GM10266 (cell line): ENCODE measurements at regions not wholly inside any gene's neighbourhood (a gene's known extent, or its start where the extent isn't known, plus 50 kb on each side); places are given as distances from the start of the nearest gene placed in this dataset.
A peak's percentile ranks its signal among the peaks of the same experiment; 100 is the strongest.

ENCODE experiments used
- DNase-seq: peaks from one replicate; pipeline ENCODE4 v3.0.0; 2012; ENCODE audit errors: extremely low spot score
- CTCF ChIP-seq: IDR thresholded peaks from 2 replicates; pipeline ENCODE4 v1.5.1; 2012; ENCODE audit warnings: mild to moderate bottlenecking, low read depth; ENCODE audit not compliant: control insufficient read depth, insufficient read depth; ENCODE audit errors: missing control alignments

- DNase-seq: no peak
- no peak for TF ChIP-seq CTCF
These were observed 77.8 kb upstream of the STK17B start for GRCh38 chr2:196249171-196249570.

DNA sequence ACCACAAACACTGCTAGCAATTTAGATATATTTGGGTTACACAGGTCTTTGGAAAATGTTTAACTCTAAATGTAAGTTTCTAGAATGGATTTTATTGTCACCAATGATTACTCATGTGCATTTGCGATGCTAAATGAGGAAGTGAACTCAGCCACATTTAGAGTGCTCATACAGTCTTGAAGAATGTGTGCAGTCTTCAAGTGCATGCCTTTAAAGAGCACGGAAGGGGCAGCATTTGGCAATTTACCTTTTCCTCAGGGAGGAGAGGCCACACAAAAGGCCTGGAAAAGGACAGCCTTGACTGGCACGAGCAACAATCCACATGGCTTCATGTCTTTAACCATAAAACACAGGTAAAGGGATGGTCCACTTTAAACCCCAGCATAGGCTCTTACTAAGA lies 78.5 kb upstream of the STK17B start:
- no peak for TF ChIP-seq CTCF
- DNase-seq: peak; percentile 10

DNA sequence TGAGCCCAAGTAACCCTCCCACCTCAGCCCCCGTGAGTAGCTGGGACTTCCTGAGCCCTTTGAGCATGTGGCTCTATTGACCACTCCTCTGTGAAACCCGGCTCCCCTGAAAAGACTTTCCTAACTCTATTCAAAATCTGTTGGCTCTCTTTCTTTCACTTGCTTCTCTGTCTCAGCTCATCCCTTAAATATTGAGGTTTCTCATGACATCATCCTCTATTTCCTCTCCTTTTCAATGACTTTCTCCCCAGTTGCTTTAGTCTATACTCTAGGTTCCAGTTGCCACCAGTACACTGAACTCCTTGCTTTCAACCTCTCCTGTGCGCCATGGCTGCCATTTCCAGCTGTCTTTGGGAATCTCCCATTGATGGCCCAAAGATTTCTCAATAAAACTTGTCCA lies 79.8 kb upstream of the STK17B start:
- no peak for TF ChIP-seq CTCF
- no peak for DNase-seq

DNA sequence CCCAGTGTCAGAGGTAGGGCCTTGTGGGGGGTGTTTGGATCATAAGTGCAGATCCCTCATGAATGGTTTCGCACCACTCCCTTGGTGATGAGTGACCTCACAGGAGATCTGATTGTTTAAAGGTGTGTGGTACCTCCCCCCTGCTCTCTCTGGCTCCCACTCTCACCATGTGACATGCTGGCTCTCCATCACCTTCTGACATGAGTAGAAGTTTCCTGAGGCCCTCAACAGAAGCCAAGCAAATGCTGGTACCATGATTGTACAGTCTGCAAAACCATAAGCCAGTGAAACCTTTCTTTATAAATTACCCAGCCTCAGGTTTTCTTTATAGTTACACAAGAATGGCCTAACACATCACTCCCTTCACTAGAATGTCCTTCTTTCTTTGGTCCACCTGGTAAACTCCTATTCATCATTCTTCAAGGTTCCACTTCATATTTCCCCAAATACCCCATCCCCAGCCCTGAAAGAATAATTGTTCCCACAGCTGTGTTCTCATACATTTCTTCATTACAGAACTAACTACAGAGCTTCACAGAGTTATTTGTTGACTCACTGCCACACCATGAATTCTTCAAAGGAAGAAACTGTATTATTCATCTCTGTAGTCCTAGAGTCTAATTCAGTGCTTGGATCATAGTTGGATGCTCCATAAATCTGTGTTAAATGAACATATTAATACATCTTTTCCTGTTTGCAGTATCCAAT lies 81.2 kb upstream of the STK17B start:
- TF ChIP-seq CTCF: no peak
- DNase-seq: no peak

- TF ChIP-seq CTCF: no peak
- no peak for DNase-seq
These were observed 81.7 kb upstream of the STK17B start for GRCh38 chr2:196253116-196253480.

DNA sequence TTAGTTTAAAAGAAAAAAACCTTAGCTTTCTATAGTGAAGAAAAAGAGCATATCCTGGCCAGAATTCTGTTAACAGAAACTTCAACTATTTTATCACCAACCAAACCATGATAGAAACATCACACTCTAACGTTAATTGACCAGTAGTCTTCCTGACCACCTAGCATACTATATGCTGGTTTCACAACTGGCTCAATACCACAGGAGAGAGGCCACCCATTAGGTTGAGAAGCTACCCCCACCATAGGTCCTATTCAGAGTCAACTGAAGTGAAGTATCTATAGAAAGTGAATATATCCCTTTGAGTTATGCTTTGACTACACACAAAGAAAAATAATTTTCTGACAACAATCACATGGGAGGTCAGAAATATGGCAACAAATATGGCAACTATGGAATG lies 85.2 kb upstream of the STK17B start:
- DNase-seq: no peak

More for the DNA sequence above, 85.2 kb upstream of the STK17B start:
- TF ChIP-seq CTCF: no peak
